MM.1S (cell line): ENCODE measurements at regions not wholly inside any gene's neighbourhood (a gene's known extent, or its start where the extent isn't known, plus 50 kb on each side); places are given as distances from the start of the nearest gene placed in this dataset.

ENCODE experiments used
- DNase-seq: peaks from one replicate; pipeline ENCODE4 v3.0.0-alpha.2; 2015
- H2AFZ ChIP-seq: fragments of 300-600 bp; sonication (generic); 2 replicates; pipeline ENCODE4 v1.6.0; 2016; ENCODE audit warnings: antibody characterized with exemption, low read length
- H3F3A ChIP-seq: fragments of 300-600 bp; sonication (generic); 2 replicates; pipeline ENCODE4 v1.6.1; 2016; ENCODE audit warnings: mild to moderate bottlenecking, antibody characterized with exemption, low read length, moderate library complexity, mixed read lengths; ENCODE audit not compliant: insufficient read depth
- H3K27ac ChIP-seq: fragments of 300-600 bp; sonication (generic); 2 replicates; pipeline ENCODE4 v1.5.1; 2016; ENCODE audit warnings: mild to moderate bottlenecking, low read length
- H3K27me3 ChIP-seq: fragments of 300-600 bp; sonication (generic); replicated peaks from 2 replicates; pipeline ENCODE4 v1.6.0; 2016; ENCODE audit warnings: low read length; ENCODE audit not compliant: insufficient read depth
- H3K36me3 ChIP-seq: fragments of 300-600 bp; sonication (generic); replicated peaks from 2 replicates; pipeline ENCODE4 v1.6.1; 2016; ENCODE audit warnings: mild to moderate bottlenecking, low read length, mixed read lengths; ENCODE audit not compliant: insufficient read depth
- H3K4me1 ChIP-seq: fragments of 300-600 bp; sonication (generic); 2 replicates; pipeline ENCODE4 v1.6.1; 2016; ENCODE audit warnings: low read length, mixed read lengths
- H3K4me2 ChIP-seq: fragments of 300-600 bp; sonication (generic); 2 replicates; pipeline ENCODE4 v1.6.0; 2016; ENCODE audit warnings: low read depth, low read length
- H3K4me3 ChIP-seq: fragments of 300-600 bp; sonication (generic); 2 replicates; pipeline ENCODE4 v1.5.1; 2016; ENCODE audit warnings: low read length, mixed read lengths
- H3K79me2 ChIP-seq: fragments of 300-600 bp; sonication (generic); 2 replicates; pipeline ENCODE4 v1.6.1; 2016; ENCODE audit warnings: mixed run types, low read length, mixed read lengths
- H3K9ac ChIP-seq: fragments of 300-600 bp; sonication (generic); 2 replicates; pipeline ENCODE4 v1.6.1; 2016; ENCODE audit warnings: low read length, mixed read lengths
- H3K9me2 ChIP-seq: fragments of 300-600 bp; sonication (generic); replicated peaks from 2 replicates; pipeline ENCODE4 v1.6.1; 2016; ENCODE audit warnings: mild to moderate bottlenecking, low read length, mixed read lengths; ENCODE audit not compliant: insufficient read depth
- H3K9me3 ChIP-seq: fragments of 300-600 bp; sonication (generic); replicated peaks from 2 replicates; pipeline ENCODE4 v1.6.1; 2016; ENCODE audit warnings: mild to moderate bottlenecking, low read length, mixed read lengths; ENCODE audit not compliant: insufficient read depth
- H4K20me1 ChIP-seq: fragments of 300-600 bp; sonication (generic); 2 replicates; pipeline ENCODE4 v1.6.1; 2016; ENCODE audit warnings: mild to moderate bottlenecking, low read length, moderate library complexity, mixed read lengths; ENCODE audit not compliant: insufficient read depth
- CTCF ChIP-seq: fragments of 300-600 bp; sonication (generic); IDR thresholded peaks from 2 replicates; pipeline ENCODE4 v1.5.1; 2016; ENCODE audit warnings: antibody characterized with exemption, low read length, mixed read lengths
- EZH2 ChIP-seq: fragments of 300-600 bp; sonication (generic); optimal IDR thresholded peaks from 2 replicates; pipeline ENCODE3; 2017; ENCODE audit warnings: low read depth, mild to moderate bottlenecking, antibody characterized with exemption, low read length, mixed read lengths
- EZH2phosphoT487 ChIP-seq: fragments of 300-600 bp; sonication (generic); IDR thresholded peaks from 2 replicates; pipeline ENCODE4 v1.6.1; 2018; ENCODE audit warnings: antibody characterized with exemption, low read length

GRCh38 chr6:169896826-169897456, 145.5 kb downstream of the ERMARD start:
- no peaks in the 10 kb centered on the region for H4K20me1 ChIP-seq
- H3K4me3 ChIP-seq, result no peak overlapping the region

DNA sequence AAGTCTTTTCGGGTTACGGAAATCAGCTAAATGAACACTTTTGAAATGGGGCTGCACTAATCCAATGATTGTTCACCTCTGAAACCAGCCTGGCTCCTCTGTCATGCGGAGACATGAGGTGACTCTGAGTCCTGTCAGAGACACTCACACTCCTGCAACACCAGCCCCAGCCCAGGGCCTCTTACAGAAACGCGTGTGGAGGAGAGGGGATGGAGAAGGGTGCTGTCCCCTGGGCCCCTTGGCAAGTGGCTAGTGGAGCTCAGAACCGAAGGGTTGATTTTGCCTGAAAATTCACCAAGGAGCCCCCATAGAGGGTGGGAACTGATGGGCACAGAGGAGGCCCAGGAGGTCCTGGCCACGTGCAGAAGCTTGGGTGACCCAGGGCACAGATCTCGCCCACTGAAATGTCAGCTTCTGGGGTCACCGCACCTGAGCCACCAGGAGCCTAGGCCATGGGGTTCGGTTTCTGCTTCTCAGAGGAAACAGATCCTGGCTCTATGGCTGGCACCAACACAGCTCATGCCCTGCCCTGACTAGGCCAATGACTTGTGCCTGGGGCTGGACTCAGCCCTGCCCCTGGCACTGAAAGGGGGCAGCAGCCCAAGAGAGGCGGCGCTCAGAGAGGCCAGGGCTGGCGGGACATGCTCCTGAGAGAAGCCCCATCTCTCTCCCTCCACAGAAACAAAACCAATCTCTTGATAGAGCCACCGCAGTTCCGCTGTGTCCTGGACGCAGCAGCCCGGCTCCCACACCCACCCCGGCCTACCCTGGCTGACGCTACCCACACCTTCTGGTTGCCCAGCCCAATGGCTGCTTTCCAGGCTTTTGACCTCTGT, 144.7 kb downstream of the ERMARD start:
- H2AFZ ChIP-seq, result no peak overlapping the region
- no peaks in the 10 kb centered on the region for H3K27me3 ChIP-seq
- H3K79me2 ChIP-seq, result no peaks in the 10 kb centered on the region
- no peaks in the 10 kb centered on the region for H3K4me1 ChIP-seq
- H3K4me2 ChIP-seq, result no peak overlapping the region
- H3K9ac ChIP-seq, result no peak overlapping the region
- H3K9me2 ChIP-seq, result no peaks in the 10 kb centered on the region
- no peak for DNase-seq
- TF ChIP-seq CTCF (no peak), EZH2 (no peak), EZH2phosphoT487 (no peak)
- H3K4me3 ChIP-seq, result no peak overlapping the region
- H4K20me1 ChIP-seq, result no peaks in the 10 kb centered on the region
- no peaks in the 10 kb centered on the region for H3K9me3 ChIP-seq
- no peaks in the 10 kb centered on the region for H3K36me3 ChIP-seq
- H3K27ac ChIP-seq, result no peak overlapping the region
- H3F3A ChIP-seq, result no peaks in the 10 kb centered on the region

More at GRCh38 chr6:169896826-169897456, 145.5 kb downstream of the ERMARD start:
- H3K79me2 ChIP-seq, result no peaks in the 10 kb centered on the region
- no peaks in the 10 kb centered on the region for H3K9me3 ChIP-seq
- H3K4me1 ChIP-seq, result no peaks in the 10 kb centered on the region
- H3K27ac ChIP-seq, result no peak overlapping the region
- H3K4me2 ChIP-seq, result no peak overlapping the region
- TF ChIP-seq EZH2phosphoT487 (no peak), EZH2 (no peak), CTCF (no peak)
- no peaks in the 10 kb centered on the region for H3K27me3 ChIP-seq
- H2AFZ ChIP-seq, result no peak overlapping the region
- no peaks in the 10 kb centered on the region for H3F3A ChIP-seq
- no peaks in the 10 kb centered on the region for H3K9me2 ChIP-seq
- no peaks in the 10 kb centered on the region for H3K36me3 ChIP-seq
- no peak overlapping the region for H3K9ac ChIP-seq
- DNase-seq, result no peak

DNA sequence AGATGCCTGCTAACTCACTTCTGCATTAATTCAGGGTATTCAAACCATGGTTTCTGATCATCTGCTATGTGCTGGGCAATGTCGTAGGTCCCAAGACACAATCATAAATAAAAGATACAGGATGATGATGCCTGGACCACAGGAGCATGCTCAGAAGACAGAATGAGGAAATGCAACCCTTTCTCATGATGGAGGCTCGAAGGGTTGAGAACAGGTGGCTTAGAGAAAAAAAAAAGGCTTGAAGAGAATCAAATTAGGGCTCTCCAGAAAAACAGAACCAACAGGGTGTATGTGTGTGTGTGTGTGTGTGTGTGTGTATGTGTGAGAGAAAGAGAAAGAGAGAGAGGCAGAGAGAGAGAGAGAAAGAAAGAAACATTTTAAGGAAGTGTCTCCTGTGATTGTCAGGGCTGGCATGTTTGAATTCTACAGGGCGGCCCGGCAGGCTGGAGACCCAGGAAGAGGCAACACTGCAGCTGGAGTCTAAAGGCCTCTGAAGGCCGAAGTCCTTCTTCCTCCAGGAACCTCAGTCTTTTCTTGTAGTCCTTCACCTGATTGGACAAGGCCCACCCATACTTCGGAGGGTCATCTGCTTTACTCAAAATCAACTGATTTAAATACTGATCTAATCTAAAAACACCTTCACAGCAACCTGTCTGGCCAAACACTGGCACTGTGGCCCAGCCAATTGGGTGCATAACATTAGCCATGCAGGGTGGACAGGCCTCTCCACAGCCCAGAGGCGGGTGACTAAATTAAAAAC, 143.8 kb downstream of the ERMARD start:
- H3K27ac ChIP-seq, result no peak overlapping the region
- H3F3A ChIP-seq, result no peaks in the 10 kb centered on the region
- no peaks in the 10 kb centered on the region for H3K9me2 ChIP-seq
- no peak overlapping the region for H3K4me3 ChIP-seq
- no peaks in the 10 kb centered on the region for H3K9me3 ChIP-seq
- TF ChIP-seq CTCF (no peak), EZH2phosphoT487 (no peak), EZH2 (no peak)
- DNase-seq, result no peak
- H3K79me2 ChIP-seq, result no peaks in the 10 kb centered on the region
- H2AFZ ChIP-seq, result no peak overlapping the region
- H3K4me2 ChIP-seq, result no peak overlapping the region
- H3K27me3 ChIP-seq, result no peaks in the 10 kb centered on the region
- no peaks in the 10 kb centered on the region for H4K20me1 ChIP-seq
- no peaks in the 10 kb centered on the region for H3K4me1 ChIP-seq
- H3K36me3 ChIP-seq, result no peaks in the 10 kb centered on the region
- no peak overlapping the region for H3K9ac ChIP-seq
